Mesenchymal stem cell (in vitro differentiated cells and primary cell): ENCODE measurements at regions not wholly inside any gene's neighbourhood (a gene's known extent, or its start where the extent isn't known, plus 50 kb on each side); places are given as distances from the start of the nearest gene placed in this dataset.

Experiments used
- DNase-seq: peaks from one replicate; pipeline ENCODE4 v3.0.0-alpha.2; 2013
- H2AFZ ChIP-seq: one replicate; pipeline ENCODE4 v1.6.1; 2013; ENCODE audit warnings: low read depth, mild to moderate bottlenecking, control low read depth, inconsistent platforms, low read length, moderate library complexity
- H2AK5ac ChIP-seq: 2 replicates; pipeline ENCODE4 v1.6.1; 2013; ENCODE audit warnings: low read length, moderate library complexity, mild to moderate bottlenecking, inconsistent platforms; ENCODE audit not compliant: severe bottlenecking
- H2BK120ac ChIP-seq: one replicate; pipeline ENCODE4 v1.6.1; 2013; ENCODE audit warnings: low read depth, mild to moderate bottlenecking, inconsistent platforms, low read length, moderate library complexity
- H2BK12ac ChIP-seq, 2 experiments: one replicate each; pipeline ENCODE4 v1.6.1; 2013; ENCODE audit warnings: inconsistent platforms in 2 of 2, low read length in 2 of 2, mild to moderate bottlenecking in 2 of 2, moderate library complexity in 2 of 2, control low read depth in 1 of 2
- H2BK15ac ChIP-seq: one replicate; pipeline ENCODE4 v1.6.1; 2013; ENCODE audit warnings: mild to moderate bottlenecking, low read depth, inconsistent platforms; ENCODE audit not compliant: poor library complexity, severe bottlenecking
- H2BK5ac ChIP-seq: 2 replicates; pipeline ENCODE4 v1.6.1; 2013; ENCODE audit warnings: low read depth, mild to moderate bottlenecking, low read length, control low read depth, inconsistent platforms; ENCODE audit not compliant: poor library complexity, severe bottlenecking
- H3K14ac ChIP-seq, 2 experiments: one replicate each; pipeline ENCODE4 v1.6.1; 2013; ENCODE audit warnings: inconsistent platforms in 2 of 2, low read length in 2 of 2, control low read depth in 1 of 2, mild to moderate bottlenecking in 1 of 2, moderate library complexity in 1 of 2
- H3K18ac ChIP-seq, 2 experiments: one replicate each; pipeline ENCODE4 v1.6.1; 2013; ENCODE audit warnings: inconsistent platforms in 2 of 2, low read length in 2 of 2, control low read depth in 1 of 2, low read depth in 1 of 2, mild to moderate bottlenecking in 1 of 2
- H3K23ac ChIP-seq, 2 experiments: one replicate each; pipeline ENCODE4 v1.6.1; 2013; ENCODE audit warnings: inconsistent platforms in 2 of 2, low read length in 2 of 2, mild to moderate bottlenecking in 2 of 2, moderate library complexity in 2 of 2, control low read depth in 1 of 2
- H3K27ac ChIP-seq: 2 replicates; pipeline ENCODE4 v1.5.1; 2013; ENCODE audit warnings: mild to moderate bottlenecking, moderate library complexity, low read length, control low read depth, inconsistent platforms; ENCODE audit not compliant: poor library complexity, severe bottlenecking
- H3K27me3 ChIP-seq, 2 experiments: 2 replicates each; pipeline versions ENCODE4 v1.6.1 to v1.7.0; 2013; ENCODE audit warnings: low read length in 2 of 2, mild to moderate bottlenecking in 2 of 2, moderate library complexity in 2 of 2, control low read depth in 1 of 2, inconsistent platforms in 1 of 2; ENCODE audit not compliant: control insufficient read depth in 1 of 2, insufficient read depth in 1 of 2
- H3K36me3 ChIP-seq, 2 experiments: 2 replicates each; pipeline versions ENCODE4 v1.6.1 to v1.7.0; 2013; ENCODE audit warnings: low read length in 2 of 2, control low read depth in 1 of 2, inconsistent platforms in 1 of 2, low read depth in 1 of 2, mild to moderate bottlenecking in 1 of 2; ENCODE audit not compliant: insufficient read depth in 2 of 2, control insufficient read depth in 1 of 2
- H3K4ac ChIP-seq, 2 experiments: one replicate each; pipeline ENCODE4 v1.6.1; 2013; ENCODE audit warnings: inconsistent platforms in 2 of 2, low read length in 2 of 2, mild to moderate bottlenecking in 2 of 2, moderate library complexity in 2 of 2, control low read depth in 1 of 2, low read depth in 1 of 2
- H3K4me1 ChIP-seq: 2 replicates; pipeline ENCODE4 v1.6.1; 2013; ENCODE audit warnings: low read depth, low read length, control low read depth; ENCODE audit not compliant: control insufficient read depth, insufficient read depth
- H3K4me2 ChIP-seq: 2 replicates; pipeline ENCODE4 v1.6.1; 2013; ENCODE audit warnings: low read length, mild to moderate bottlenecking, inconsistent platforms; ENCODE audit not compliant: poor library complexity, severe bottlenecking
- H3K4me3 ChIP-seq, 2 experiments: 2 replicates each; pipeline versions ENCODE4 v1.5.1 to v1.7.0; 2013; ENCODE audit warnings: low read length in 2 of 2, mild to moderate bottlenecking in 2 of 2, control low read depth in 1 of 2, low read depth in 1 of 2; ENCODE audit not compliant: insufficient read depth in 1 of 2
- H3K79me1 ChIP-seq: replicated peaks from 2 replicates; pipeline ENCODE4 v1.6.1; 2013; ENCODE audit warnings: mild to moderate bottlenecking, control low read depth, low read length, inconsistent platforms; ENCODE audit not compliant: poor library complexity, severe bottlenecking
- H3K9ac ChIP-seq: 2 replicates; pipeline ENCODE4 v1.7.0; 2013; ENCODE audit warnings: mild to moderate bottlenecking, low read length, moderate library complexity
- H3K9me3 ChIP-seq: 2 replicates; pipeline ENCODE4 v1.7.0; 2013; ENCODE audit warnings: mild to moderate bottlenecking, low read length; ENCODE audit not compliant: control insufficient read depth
- H4K8ac ChIP-seq: one replicate; pipeline ENCODE4 v1.6.1; 2013; ENCODE audit warnings: inconsistent platforms, mild to moderate bottlenecking, low read length, moderate library complexity
- H4K91ac ChIP-seq: one replicate; pipeline ENCODE4 v1.6.1; 2013; ENCODE audit warnings: mild to moderate bottlenecking, low read length, inconsistent platforms
- WGBS: methylation state at CpG from one replicate; pipeline ENCODE4 v1.1.7; 2013; ENCODE audit warnings: mixed read lengths; 5-methylcytosine and 5-hydroxymethylcytosine counted together

GRCh38 chr7:136710751-136711150 is 157.7 kb upstream of the CHRM2 start:
- no peak overlapping the region for H3K18ac ChIP-seq
- H3K9ac ChIP-seq, result no peak overlapping the region
- H2BK15ac ChIP-seq, result no peak overlapping the region
- no peak overlapping the region for H3K27ac ChIP-seq
- no peak overlapping the region for H4K8ac ChIP-seq
- no peaks in the 10 kb centered on the region for H3K79me1 ChIP-seq
- H2BK5ac ChIP-seq, result no peak overlapping the region
- H2BK120ac ChIP-seq, result no peak overlapping the region
- no peak overlapping the region for H3K4me2 ChIP-seq
- no peak overlapping the region for H2AK5ac ChIP-seq
- no peak overlapping the region for H3K14ac ChIP-seq
- no peaks in the 10 kb centered on the region for H3K27me3 ChIP-seq
- peaks cover 6% of the 10 kb centered on the region for H3K9me3 ChIP-seq
- H3K36me3 ChIP-seq, result no peaks in the 10 kb centered on the region
- peaks cover 3% of the 10 kb centered on the region for H3K4me1 ChIP-seq
- H3K23ac ChIP-seq, result no peak overlapping the region
- no peak overlapping the region for H4K91ac ChIP-seq
- no peak overlapping the region for H2BK12ac ChIP-seq
- no peak overlapping the region for H2AFZ ChIP-seq
- no peak overlapping the region for H3K4me3 ChIP-seq
- DNase-seq, result no peak
- no peak overlapping the region for H3K4ac ChIP-seq

GRCh38 chr7:136709876-136710275 is 158.6 kb upstream of the CHRM2 start:
- Histone ChIP-seq H3K4me3 (no peak overlapping the region), H4K91ac (no peak overlapping the region), H3K18ac (no peak overlapping the region), H3K4ac (no peak overlapping the region), H2AK5ac (no peak overlapping the region), H3K9ac (no peak overlapping the region), H2AFZ (no peak overlapping the region), H3K23ac (no peak overlapping the region), H2BK15ac (no peak overlapping the region), H3K9me3 (peaks cover 6% of the 10 kb centered on the region), H3K4me2 (no peak overlapping the region), H3K27ac (peak overlapping the region; percentile 5), H2BK12ac (no peak overlapping the region), H3K14ac (no peak overlapping the region), H3K36me3 (no peaks in the 10 kb centered on the region), H3K27me3 (no peaks in the 10 kb centered on the region), H4K8ac (no peak overlapping the region), H3K4me1 (peaks cover 3% of the 10 kb centered on the region), H2BK5ac (no peak overlapping the region), H2BK120ac (no peak overlapping the region), H3K79me1 (no peaks in the 10 kb centered on the region)
- WGBS, result 0% methylated on average over 1 of the region's 1 CpG
- DNase-seq, result peak; percentile 30

- no peak overlapping the region for H3K27ac ChIP-seq
- no peak overlapping the region for H2BK12ac ChIP-seq
- no peak overlapping the region for H3K9ac ChIP-seq
- H2BK120ac ChIP-seq, result no peak overlapping the region
- H4K91ac ChIP-seq, result no peak overlapping the region
- no peak overlapping the region for H3K18ac ChIP-seq
- H3K4me2 ChIP-seq, result no peak overlapping the region
- H2AFZ ChIP-seq, result no peak overlapping the region
- no peak overlapping the region for H2BK15ac ChIP-seq
- no peaks in the 10 kb centered on the region for H3K36me3 ChIP-seq
- H3K9me3 ChIP-seq, result no peaks in the 10 kb centered on the region
- H2AK5ac ChIP-seq, result no peak overlapping the region
- 100% methylated on average over 1 of the region's 1 CpG for WGBS
- no peak overlapping the region for H2BK5ac ChIP-seq
- H3K27me3 ChIP-seq, result no peaks in the 10 kb centered on the region
- no peak overlapping the region for H4K8ac ChIP-seq
- no peak overlapping the region for H3K4ac ChIP-seq
- H3K14ac ChIP-seq, result no peak overlapping the region
- no peak for DNase-seq
- H3K79me1 ChIP-seq, result no peaks in the 10 kb centered on the region
- H3K4me3 ChIP-seq, result no peak overlapping the region
- no peak overlapping the region for H3K23ac ChIP-seq
- H3K4me1 ChIP-seq, result no peaks in the 10 kb centered on the region
Measured at GRCh38 chr7:136702913-136703312, 165.5 kb upstream of the CHRM2 start.

GRCh38 chr7:136698977-136699376 is 169.5 kb upstream of the CHRM2 start:
- Histone ChIP-seq H2AK5ac (no peak overlapping the region), H2AFZ (no peak overlapping the region), H3K18ac (no peak overlapping the region), H3K27ac (no peak overlapping the region), H2BK5ac (no peak overlapping the region), H3K4me1 (no peaks in the 10 kb centered on the region), H3K14ac (no peak overlapping the region), H3K4me3 (no peak overlapping the region), H3K9ac (no peak overlapping the region), H3K23ac (no peak overlapping the region), H4K91ac (no peak overlapping the region), H4K8ac (no peak overlapping the region), H2BK12ac (no peak overlapping the region), H2BK15ac (no peak overlapping the region), H3K4me2 (no peak overlapping the region), H3K27me3 (no peaks in the 10 kb centered on the region), H2BK120ac (no peak overlapping the region), H3K9me3 (no peaks in the 10 kb centered on the region), H3K36me3 (no peaks in the 10 kb centered on the region), H3K79me1 (no peaks in the 10 kb centered on the region), H3K4ac (no peak overlapping the region)
- WGBS, result 100% methylated on average over 1 of the region's 2 CpGs
- no peak for DNase-seq
